Activated CD4-positive, CD25-positive, alpha-beta regulatory T cell treated with anti-CD3 and anti-CD28 coated beads, Interleukin-2, amount 50 U/mL, for 72 hours (primary cell): ENCODE measurements at regions not wholly inside any gene's neighbourhood (a gene's known extent, or its start where the extent isn't known, plus 50 kb on each side); places are given as distances from the start of the nearest gene placed in this dataset.
"Not testable (repeated sequence)": the region's sequence is repeated elsewhere in the genome, so short reads cannot be mapped to it uniquely, and the experiment has no call there.

Experiments used
- DNase-seq: peaks from one replicate; pipeline ENCODE4 v3.0.0; 2021

- DNase-seq = no peak
Observed at GRCh38 chr9:75289332-75289731, 201.0 kb downstream of the OSTF1 start.

DNA sequence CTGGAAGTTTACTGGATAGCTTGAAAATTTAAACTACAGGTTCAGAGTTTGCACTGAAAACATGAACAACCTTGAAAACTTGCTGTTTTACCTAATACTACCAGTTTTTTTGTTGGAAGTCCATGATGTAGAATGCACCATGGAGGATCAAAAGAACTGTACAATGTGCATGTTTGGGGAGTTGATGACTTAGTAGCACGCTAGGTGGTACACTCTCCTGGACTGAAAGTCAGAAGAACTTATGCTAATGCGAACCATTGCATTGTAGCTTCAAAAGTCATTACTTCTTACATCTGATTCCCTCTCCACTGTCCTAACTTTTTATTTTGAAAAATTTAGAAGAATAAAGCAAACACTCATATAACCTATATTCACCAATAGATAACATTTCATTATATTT lies 211.0 kb downstream of the OSTF1 start:
- DNase-seq = no peak

DNA sequence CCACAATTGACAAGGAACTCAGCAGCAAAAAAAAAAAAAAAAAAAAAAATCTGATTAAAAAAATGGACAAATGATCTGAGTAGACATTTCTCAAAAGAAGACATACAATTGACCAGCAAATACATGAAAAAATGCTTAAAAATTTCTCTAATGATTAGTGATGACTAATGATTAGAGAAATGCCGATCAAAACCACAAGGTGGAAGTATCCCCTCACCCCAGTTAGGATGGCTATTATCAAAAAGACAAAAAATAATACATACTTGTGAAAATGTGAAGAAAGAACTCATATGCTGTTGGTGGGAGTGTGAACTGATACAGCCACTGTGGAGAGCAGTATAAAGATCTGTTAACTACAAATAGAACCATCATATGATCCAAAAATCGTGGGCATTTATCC lies 245.3 kb downstream of the OSTF1 start:
- DNase-seq = no peak

- no peak for DNase-seq
Observed at GRCh38 chr9:75358846-75359245, 270.5 kb downstream of the OSTF1 start.

- no peak for DNase-seq
Observed at GRCh38 chr9:75359638-75360037, 271.3 kb downstream of the OSTF1 start.

DNA sequence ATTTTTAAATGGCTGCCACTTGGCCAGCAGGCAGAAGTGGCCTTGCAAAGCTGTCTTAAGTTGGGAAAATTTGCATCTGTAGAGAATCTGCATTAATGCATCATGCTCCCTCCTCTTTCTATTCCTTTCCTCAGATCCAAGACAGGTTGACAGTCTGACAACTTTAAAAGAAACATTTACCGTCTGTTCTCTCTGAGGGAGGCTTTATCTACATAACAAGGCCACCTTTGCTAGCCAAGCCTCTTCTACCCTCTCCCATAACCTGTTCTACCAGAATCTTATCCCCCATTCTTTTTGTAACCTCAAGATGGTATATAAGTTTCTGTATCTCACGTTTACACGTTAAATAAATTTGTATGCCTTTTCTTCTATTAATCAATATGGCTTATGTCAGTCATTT lies 271.9 kb downstream of the OSTF1 start:
- no peak for DNase-seq

DNA sequence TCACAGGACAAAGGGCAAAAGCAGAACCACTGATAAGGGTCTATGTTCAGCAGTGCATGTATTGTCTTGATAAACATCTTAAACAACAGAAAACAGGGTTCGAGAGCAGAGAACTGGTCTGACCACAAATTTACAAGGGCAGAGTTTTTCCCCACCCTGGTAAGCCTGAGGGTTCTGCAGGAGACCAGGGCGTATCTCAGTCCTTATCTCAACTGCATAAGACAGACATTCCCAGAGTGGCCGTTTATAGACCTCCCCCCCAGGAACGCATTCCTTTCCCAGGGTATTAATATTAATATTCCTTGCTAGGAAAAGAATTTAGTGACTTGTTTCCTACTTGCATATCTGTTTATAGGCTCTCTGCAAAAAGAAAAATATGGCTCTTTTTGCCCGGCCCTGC lies 274.1 kb downstream of the OSTF1 start:
- DNase-seq = not testable (repeated sequence)

- DNase-seq = no peak
Observed at GRCh38 chr9:75365196-75365595, 276.9 kb downstream of the OSTF1 start.

GRCh38 chr9:75369989-75370388 lies 281.7 kb downstream of the OSTF1 start:
- no peak for DNase-seq

- DNase-seq = no peak
Observed at GRCh38 chr9:75372499-75373268, 284.4 kb downstream of the OSTF1 start.

DNA sequence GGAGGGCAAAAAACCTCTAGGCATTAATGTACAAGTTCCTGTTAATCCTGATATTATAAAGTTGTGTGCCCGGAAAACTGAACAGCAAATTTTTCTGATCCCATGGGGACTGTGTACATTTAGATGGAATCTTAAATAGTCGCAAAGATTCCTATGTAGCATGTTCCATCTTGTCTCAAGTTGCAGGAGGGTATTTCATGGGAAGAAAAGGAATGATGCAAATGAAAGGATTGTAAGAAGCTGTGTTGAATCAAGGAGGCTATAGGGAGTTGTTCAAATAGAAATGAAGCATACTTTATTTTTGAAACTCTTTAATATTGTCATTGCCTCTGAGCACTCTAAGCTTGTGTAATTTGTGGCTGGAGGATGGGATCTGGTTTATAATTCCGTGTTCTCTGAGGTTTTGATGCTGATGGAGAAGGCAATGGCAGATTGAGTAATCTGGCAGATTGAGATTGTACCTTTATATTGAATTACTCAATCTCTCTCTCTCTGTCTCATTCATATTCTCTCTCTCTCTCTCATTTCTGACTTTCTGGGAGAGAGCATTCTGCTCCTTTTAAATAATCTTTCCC lies 288.5 kb downstream of the OSTF1 start:
- no peak for DNase-seq

- no peak for DNase-seq
Observed at GRCh38 chr9:75378036-75378435, 289.7 kb downstream of the OSTF1 start.

- no peak for DNase-seq
Observed at GRCh38 chr9:75378926-75379325, 290.6 kb downstream of the OSTF1 start.

GRCh38 chr9:75382126-75382525 lies 293.8 kb downstream of the OSTF1 start:
- no peak for DNase-seq

DNA sequence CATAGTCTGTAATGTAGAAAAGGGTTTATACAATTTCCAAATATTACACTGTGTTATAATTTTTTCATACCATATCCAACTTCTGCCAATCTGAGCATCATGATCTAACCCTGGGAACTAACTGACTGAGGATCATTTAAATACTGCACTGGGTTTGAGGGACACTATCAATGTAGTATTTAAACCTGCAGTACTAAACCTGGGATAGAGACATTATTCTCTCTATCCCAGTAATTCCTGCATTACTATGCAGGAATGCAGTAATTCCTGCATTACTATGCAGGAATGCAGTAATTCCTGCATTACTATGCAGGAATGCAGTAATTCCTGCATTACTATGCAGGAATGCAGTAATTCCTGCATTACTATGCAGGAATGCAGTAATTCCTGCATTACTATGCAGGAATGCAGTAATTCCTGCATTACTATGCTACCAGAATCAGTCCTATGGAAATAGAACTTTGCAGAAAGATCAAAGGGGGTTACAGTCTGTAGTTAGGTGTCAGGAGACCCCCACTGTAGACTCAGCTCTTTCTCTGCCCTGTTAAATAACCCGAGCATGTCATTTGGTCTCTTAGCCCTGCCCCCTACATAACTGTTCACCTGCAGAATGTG lies 295.2 kb downstream of the OSTF1 start:
- not testable (repeated sequence) for DNase-seq

DNA sequence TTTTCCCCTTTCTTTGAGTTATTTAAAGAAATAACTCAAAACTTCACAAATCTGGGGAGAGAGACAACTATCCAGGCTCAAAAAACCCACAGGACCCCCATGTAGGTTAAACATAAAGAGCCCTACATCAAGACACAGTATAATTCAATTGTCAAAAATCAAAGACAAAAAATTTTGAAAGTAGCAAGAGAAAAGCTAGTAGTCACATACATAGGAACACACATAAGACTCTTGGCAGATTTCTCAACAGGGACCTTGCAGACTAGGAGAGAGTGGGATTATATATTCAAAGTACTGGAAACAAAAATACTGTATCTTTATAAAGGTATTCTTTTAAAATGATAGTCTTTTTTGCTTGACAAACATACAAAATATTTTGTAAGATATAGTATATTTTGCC lies 296.9 kb downstream of the OSTF1 start:
- no peak for DNase-seq

- no peak for DNase-seq
Observed at GRCh38 chr9:75389101-75389500, 300.8 kb downstream of the OSTF1 start.

- no peak for DNase-seq
Observed at GRCh38 chr9:75390951-75391350, 302.6 kb downstream of the OSTF1 start.

DNA sequence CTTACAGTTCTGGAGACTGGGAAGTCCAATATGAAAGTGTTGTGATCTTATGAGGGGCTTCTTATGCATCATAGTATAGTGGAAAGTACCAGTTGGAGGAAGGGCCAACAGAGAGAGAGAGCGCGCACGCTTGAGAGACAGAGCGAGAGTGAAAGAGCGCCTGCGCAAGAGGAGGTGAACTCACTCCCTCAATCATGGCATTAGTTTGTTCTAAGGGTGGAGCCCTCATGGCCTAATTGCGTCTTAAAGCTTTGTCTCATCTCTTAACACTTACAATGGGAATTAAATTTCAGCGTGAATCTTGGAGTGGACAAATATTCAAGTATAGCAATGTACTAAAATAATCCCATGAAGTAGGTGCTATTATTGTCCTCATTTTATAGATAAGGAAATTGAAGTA lies 303.2 kb downstream of the OSTF1 start:
- no peak for DNase-seq

DNA sequence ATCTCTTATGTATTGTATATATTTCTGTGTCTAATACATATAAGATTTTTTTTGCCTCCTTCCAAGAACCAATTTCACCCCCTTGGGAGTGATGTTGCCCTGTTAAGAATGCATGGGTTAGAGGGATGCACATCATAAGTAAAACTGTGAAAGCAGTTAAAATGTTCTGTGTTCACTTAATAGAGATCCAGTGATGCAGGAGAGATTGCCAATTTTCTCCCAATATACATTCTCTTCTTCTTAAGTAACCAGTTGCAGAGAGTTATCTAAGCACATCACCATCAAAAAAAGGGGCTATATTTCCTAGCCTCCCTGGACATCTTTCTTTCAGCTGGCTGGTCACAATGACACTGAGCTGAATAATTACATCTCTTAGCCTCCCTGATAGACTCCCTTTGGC lies 307.0 kb downstream of the OSTF1 start:
- DNase-seq = no peak

GRCh38 chr9:75397836-75398235 lies 309.5 kb downstream of the OSTF1 start:
- DNase-seq = no peak

DNA sequence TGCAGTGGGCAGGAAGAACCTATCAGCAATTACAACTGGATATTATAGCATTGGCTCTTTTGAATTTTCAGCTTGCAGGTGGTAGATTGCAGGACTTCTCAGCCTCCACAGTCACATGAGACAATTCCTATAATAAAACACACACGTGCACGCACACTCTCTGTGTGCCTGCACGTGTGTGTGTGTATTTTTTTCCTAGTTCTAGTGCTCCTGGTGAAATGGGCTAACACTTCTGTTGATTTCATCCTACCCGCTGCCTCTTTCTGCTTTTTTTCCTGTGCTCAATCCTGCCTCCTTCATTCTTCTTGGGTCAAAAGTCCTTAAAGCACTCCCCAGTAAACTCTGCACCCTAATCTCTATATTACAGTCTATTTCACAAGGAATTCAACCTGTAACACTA lies 320.1 kb downstream of the OSTF1 start:
- no peak for DNase-seq

- no peak for DNase-seq
Observed at GRCh38 chr9:75410405-75410804, 322.1 kb downstream of the OSTF1 start.

GRCh38 chr9:75414371-75415160 lies 326.3 kb downstream of the OSTF1 start:
- no peak for DNase-seq
